ENCODE measurements at regions not wholly inside any gene's neighbourhood (a gene's known extent, or its start where the extent isn't known, plus 50 kb on each side); places are given as distances from the start of the nearest gene placed in this dataset.

DNA sequence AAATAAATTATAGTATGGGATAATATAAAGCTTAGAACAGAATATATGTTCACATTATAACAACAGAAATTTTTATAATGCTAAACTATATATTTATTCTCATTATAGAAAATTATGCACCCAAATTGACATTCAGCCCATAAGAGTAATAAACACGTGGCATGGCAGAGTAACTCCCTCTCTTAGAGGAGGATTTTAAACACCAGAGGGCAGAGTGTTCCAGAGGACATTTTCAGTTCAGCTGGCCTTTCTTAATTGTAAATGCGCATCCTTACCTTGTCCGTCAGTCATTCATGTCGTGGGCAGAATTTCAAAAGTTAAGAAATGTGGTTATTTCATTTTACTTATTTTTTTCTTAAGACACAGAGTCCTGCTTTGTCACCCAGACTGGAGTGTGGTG lies 147.1 kb downstream of the TANC2 start:
- TF ChIP-seq POLR2A (IDR thresholded peaks at IDR 0.05; ENCODE audit: low read depth), result no peak
- TF ChIP-seq, protein P1, sequence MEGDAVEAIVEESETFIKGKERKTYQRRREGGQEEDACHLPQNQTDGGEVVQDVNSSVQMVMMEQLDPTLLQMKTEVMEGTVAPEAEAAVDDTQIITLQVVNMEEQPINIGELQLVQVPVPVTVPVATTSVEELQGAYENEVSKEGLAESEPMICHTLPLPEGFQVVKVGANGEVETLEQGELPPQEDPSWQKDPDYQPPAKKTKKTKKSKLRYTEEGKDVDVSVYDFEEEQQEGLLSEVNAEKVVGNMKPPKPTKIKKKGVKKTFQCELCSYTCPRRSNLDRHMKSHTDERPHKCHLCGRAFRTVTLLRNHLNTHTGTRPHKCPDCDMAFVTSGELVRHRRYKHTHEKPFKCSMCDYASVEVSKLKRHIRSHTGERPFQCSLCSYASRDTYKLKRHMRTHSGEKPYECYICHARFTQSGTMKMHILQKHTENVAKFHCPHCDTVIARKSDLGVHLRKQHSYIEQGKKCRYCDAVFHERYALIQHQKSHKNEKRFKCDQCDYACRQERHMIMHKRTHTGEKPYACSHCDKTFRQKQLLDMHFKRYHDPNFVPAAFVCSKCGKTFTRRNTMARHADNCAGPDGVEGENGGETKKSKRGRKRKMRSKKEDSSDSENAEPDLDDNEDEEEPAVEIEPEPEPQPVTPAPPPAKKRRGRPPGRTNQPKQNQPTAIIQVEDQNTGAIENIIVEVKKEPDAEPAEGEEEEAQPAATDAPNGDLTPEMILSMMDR (IDR thresholded peaks at IDR 0.05), result peak in 1 of 3 experiments; percentile 29
- no peak overlapping the region for H3K27ac ChIP-seq (replicated peaks in 1 of 4)
- no peaks in the 10 kb centered on the region for H3K27me3 ChIP-seq
- intact Hi-C loops (cut with DNase I), result no loop called here
- no peaks in the 10 kb centered on the region for H3K4me1 ChIP-seq
- 90% methylated on average over 4 of the region's 4 CpGs for WGBS
- H3K36me3 ChIP-seq, result no peaks in the 10 kb centered on the region
- H3K4me3 ChIP-seq, result no peak overlapping the region
- H3K9me3 ChIP-seq, result no peaks in the 10 kb centered on the region
- DNase-seq (ENCODE audit: extremely low spot score), result no peak

DNA sequence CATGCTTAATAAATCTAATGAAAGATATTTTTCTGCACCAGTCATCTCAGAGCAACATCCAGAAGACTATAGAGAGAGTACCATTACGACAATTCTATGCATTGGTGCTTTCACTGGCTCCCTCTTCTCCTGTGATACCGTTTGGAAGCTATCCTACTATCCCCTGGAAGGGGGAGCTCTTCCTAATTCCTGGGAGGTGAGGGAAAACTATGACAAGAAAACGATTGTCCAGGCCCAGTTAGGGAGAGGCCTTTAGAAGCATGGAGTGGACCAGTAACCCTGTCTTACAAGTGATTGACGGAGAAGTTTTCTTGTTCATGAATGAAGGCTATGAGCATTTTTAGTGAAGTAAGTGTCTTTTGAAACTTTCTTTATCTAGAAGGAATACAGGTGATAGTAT lies 150.2 kb downstream of the TANC2 start:
- H3K36me3 ChIP-seq, result no peaks in the 10 kb centered on the region
- intact Hi-C loops (cut with DNase I), result no loop called here
- H3K4me3 ChIP-seq, result no peak overlapping the region
- TF ChIP-seq, protein P1 (IDR thresholded peaks at IDR 0.05), result no peak
- TF ChIP-seq EP300 (IDR thresholded peaks at IDR 0.05), result no peak
- no peaks in the 10 kb centered on the region for H3K4me1 ChIP-seq
- 75% methylated on average over 4 of the region's 4 CpGs for WGBS
- H3K27me3 ChIP-seq, result no peaks in the 10 kb centered on the region
- H3K9me3 ChIP-seq, result no peaks in the 10 kb centered on the region
- DNase-seq (ENCODE audit: extremely low spot score), result no peak
- no peak overlapping the region for H3K27ac ChIP-seq (replicated peaks in 1 of 4)

DNA sequence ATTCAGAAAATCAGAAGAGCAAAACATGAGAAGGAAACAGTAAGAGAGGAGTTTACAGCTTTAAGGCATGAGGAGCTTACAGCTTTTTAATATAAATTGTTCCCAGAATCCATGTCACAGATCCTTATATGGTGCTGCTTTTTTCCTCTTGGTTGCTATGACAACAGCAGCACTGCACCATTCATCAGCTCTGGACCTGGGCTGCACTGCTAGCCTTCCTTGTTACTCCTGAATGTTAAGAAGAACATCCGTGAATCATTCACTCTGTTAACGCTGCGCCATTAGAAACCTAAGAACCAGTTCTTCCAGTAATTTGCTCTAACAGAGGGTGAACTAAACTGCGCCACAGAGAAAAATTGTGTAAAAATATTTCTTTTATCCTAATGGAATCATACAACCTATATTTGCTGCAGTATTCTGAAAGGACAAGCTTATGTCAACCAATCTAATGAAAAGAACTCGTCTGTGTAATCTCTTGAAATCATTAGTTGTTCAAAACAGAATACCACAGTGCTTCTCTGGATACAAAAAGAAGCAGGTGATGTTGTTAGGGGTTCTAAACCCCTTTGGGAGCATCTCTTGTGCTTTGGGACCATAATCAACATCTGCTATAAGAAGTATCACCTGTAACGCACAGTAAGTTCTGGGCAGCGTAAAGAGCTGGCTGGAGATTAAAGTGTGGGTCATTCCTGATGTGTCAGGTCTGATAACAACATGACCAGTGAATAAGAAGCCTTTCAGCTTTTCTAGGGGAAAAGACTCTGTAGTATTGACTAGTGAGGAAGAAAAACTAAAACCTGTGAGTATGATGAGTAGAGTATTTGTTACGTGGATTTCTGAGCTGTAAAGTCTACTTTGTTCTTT lies 151.2 kb downstream of the TANC2 start:
- Histone ChIP-seq H3K27me3 (no peaks in the 10 kb centered on the region), H3K4me1 (no peaks in the 10 kb centered on the region), H3K27ac (replicated peaks in 1 of 4) (no peak overlapping the region), H3K4me3 (no peak overlapping the region), H3K36me3 (no peaks in the 10 kb centered on the region), H3K9me3 (no peaks in the 10 kb centered on the region)
- no peak for DNase-seq (ENCODE audit: extremely low spot score)
- TF ChIP-seq POLR2AphosphoS5 (IDR thresholded peaks at IDR 0.05) (no peak), EP300 (IDR thresholded peaks at IDR 0.05) (no peak), POLR2A (IDR thresholded peaks at IDR 0.05; ENCODE audit: low read depth) (no peak)
- TF ChIP-seq, protein P1 (IDR thresholded peaks at IDR 0.05), result no peak
- intact Hi-C loops (cut with DNase I), result no loop called here
- 77% methylated on average over 8 of the region's 8 CpGs for WGBS

DNA sequence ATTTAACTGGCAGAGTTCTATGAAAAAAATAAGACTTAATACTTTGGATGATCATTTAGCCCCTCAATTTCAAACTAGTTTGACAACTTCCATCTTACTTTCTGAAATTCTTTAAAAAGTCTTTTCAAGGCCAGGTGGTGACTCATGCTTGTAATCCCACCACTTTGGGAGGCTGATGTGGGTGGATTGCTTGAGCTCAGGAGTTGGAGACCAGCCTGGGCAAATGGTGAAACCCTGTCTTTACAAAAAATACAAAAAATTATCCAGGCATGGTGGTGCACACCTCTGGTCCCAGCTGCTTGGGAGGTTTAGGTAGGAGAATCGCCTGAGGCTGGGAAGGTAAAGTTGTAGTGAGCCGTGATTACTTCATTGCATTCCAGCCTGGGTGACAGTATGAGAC lies 154.4 kb downstream of the TANC2 start:
- Histone ChIP-seq H3K27me3 (no peaks in the 10 kb centered on the region), H3K9me3 (no peaks in the 10 kb centered on the region), H3K4me3 (no peak overlapping the region), H3K27ac (replicated peaks in 1 of 4) (no peak overlapping the region), H3K4me1 (no peaks in the 10 kb centered on the region), H3K36me3 (no peaks in the 10 kb centered on the region)
- no peak for DNase-seq (ENCODE audit: extremely low spot score)
- intact Hi-C loops (cut with DNase I), result no loop called here
- 97% methylated on average over 2 of the region's 2 CpGs for WGBS
- no peak for TF ChIP-seq EP300 (IDR thresholded peaks at IDR 0.05)
- TF ChIP-seq, protein P1 (IDR thresholded peaks at IDR 0.05), result no peak
- TF ChIP-seq POLR2AphosphoS5 (IDR thresholded peaks at IDR 0.05), result no peak
- no peak for TF ChIP-seq POLR2A (IDR thresholded peaks at IDR 0.05; ENCODE audit: low read depth)

DNA sequence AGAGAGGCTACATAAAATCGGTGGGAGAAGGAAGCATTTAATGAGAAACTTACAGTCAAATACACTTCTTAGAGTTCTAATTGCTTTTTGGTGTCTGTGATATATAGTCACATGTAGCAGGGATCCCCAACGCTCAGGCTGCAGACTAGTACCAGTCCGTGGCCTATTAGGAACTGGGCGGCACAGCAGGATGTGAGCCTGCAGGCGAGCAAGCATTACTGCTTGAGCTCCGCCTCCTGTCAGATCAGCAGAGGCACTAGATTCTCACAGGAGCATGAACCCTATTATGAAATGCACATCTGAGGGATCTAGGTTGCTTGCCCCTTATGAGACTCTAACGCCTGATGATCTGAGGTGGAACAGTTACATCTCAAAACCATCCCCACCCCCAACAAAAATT lies 158.5 kb downstream of the TANC2 start:
- TF ChIP-seq EP300 (IDR thresholded peaks at IDR 0.05) (no peak), POLR2A (IDR thresholded peaks at IDR 0.05; ENCODE audit: low read depth) (no peak), POLR2AphosphoS5 (IDR thresholded peaks at IDR 0.05) (no peak)
- TF ChIP-seq, protein P1 (IDR thresholded peaks at IDR 0.05), result no peak

More for the DNA sequence above, 158.5 kb downstream of the TANC2 start:
- Histone ChIP-seq H3K9me3 (no peaks in the 10 kb centered on the region), H3K27ac (replicated peaks in 1 of 4) (no peak overlapping the region), H3K4me1 (peaks cover 0 to 9% (median 0%) of the 10 kb centered on the region in 4 donors), H3K27me3 (no peaks in the 10 kb centered on the region), H3K4me3 (no peak overlapping the region), H3K36me3 (no peaks in the 10 kb centered on the region)
- no peak for DNase-seq (ENCODE audit: extremely low spot score)
- intact Hi-C loops (cut with DNase I), result no loop called here
- 97% methylated on average over 7 of the region's 7 CpGs for WGBS
